WTC11 (cell line): ENCODE measurements at regions not wholly inside any gene's neighbourhood (a gene's known extent, or its start where the extent isn't known, plus 50 kb on each side); places are given as distances from the start of the nearest gene placed in this dataset.

Experiments
- ATAC-seq: fragments of 200-7000 bp; cut with Tn5 transposase; 2 replicates; pipeline ENCODE4 v1.10.0; 2021; ENCODE audit warnings: mild to moderate bottlenecking, moderate library complexity
- CTCF ChIA-PET: fragments of 300-600 bp; sonication (Branson Sonifier 250); formaldehyde crosslinking; loops from one replicate; lab custom pipeline; 2021; ENCODE audit warnings: antibody characterized with exemption; lab: Charles Lee
- POLR2A ChIA-PET: fragments of 350-600 bp; sonication (Branson Sonifier 250); formaldehyde crosslinking; loops from one replicate; lab custom pipeline; 2021; ENCODE audit warnings: antibody characterized with exemption; lab: Charles Lee
- DNase-seq: peaks from one replicate; pipeline ENCODE4 v3.0.0; 2021; ENCODE audit warnings: low spot score
- H3K27ac Mint-ChIP-seq: 2 replicates; pipeline ENCODE4 v1.8.0; 2021; ENCODE audit warnings: mixed read lengths
- H3K27me3 Mint-ChIP-seq: 2 replicates; pipeline ENCODE4 v1.8.0; 2021; ENCODE audit warnings: low read depth, mild to moderate bottlenecking, moderate library complexity, mixed read lengths
- H3K36me3 Mint-ChIP-seq: 2 replicates; pipeline ENCODE4 v1.8.0; 2021; ENCODE audit warnings: mixed read lengths
- H3K4me1 Mint-ChIP-seq: 2 replicates; pipeline ENCODE4 v1.8.0; 2022; ENCODE audit warnings: mixed read lengths
- H3K4me3 Mint-ChIP-seq: 2 replicates; pipeline ENCODE4 v1.8.0; 2021; ENCODE audit warnings: mild to moderate bottlenecking, moderate library complexity, mixed read lengths
- H3K9me3 Mint-ChIP-seq: 2 replicates; pipeline ENCODE4 v1.8.0; 2021; ENCODE audit warnings: mixed read lengths
- ESRRA ChIP-seq: sonication (generic); formaldehyde crosslinking; IDR thresholded peaks from 2 replicates; pipeline ENCODE4 v1.8.1; 2022; ENCODE audit warnings: mild to moderate bottlenecking, missing genetic modification reagents, borderline replicate concordance
- MYBL2 ChIP-seq: sonication (generic); formaldehyde crosslinking; IDR thresholded peaks from 2 replicates; pipeline ENCODE4 v1.8.1; 2023; ENCODE audit warnings: mild to moderate bottlenecking, moderate library complexity, missing genetic modification reagents
- NR1H2 ChIP-seq: sonication (generic); formaldehyde crosslinking; IDR thresholded peaks from 2 replicates; pipeline ENCODE4 v1.9.0; 2021; ENCODE audit warnings: mild to moderate bottlenecking, moderate library complexity, missing genetic modification reagents
- ZNF396 ChIP-seq: fragments of 250-450 bp; sonication (Bioruptor Pico); IDR thresholded peaks from 2 replicates; pipeline ENCODE4 v1.8.0; 2021; ENCODE audit warnings: mild to moderate bottlenecking, moderate library complexity, borderline replicate concordance
- TF ChIP-seq, protein P1 (sequence below): fragments of 250-450 bp; sonication (Bioruptor Pico); IDR thresholded peaks from 2 replicates; pipeline ENCODE4 v2.1.2; 2022; ENCODE audit warnings: mild to moderate bottlenecking, moderate library complexity
- TF ChIP-seq, protein P2 (sequence below): sonication (generic); formaldehyde crosslinking; IDR thresholded peaks from 2 replicates; pipeline ENCODE4 v1.8.1; 2023; ENCODE audit warnings: mild to moderate bottlenecking, missing genetic modification reagents, borderline replicate concordance
- TF ChIP-seq, protein P3 (sequence below): sonication (generic); formaldehyde crosslinking; IDR thresholded peaks from 2 replicates; pipeline ENCODE4 v1.8.1; 2022; ENCODE audit warnings: missing genetic modification reagents, borderline replicate concordance

DNA sequence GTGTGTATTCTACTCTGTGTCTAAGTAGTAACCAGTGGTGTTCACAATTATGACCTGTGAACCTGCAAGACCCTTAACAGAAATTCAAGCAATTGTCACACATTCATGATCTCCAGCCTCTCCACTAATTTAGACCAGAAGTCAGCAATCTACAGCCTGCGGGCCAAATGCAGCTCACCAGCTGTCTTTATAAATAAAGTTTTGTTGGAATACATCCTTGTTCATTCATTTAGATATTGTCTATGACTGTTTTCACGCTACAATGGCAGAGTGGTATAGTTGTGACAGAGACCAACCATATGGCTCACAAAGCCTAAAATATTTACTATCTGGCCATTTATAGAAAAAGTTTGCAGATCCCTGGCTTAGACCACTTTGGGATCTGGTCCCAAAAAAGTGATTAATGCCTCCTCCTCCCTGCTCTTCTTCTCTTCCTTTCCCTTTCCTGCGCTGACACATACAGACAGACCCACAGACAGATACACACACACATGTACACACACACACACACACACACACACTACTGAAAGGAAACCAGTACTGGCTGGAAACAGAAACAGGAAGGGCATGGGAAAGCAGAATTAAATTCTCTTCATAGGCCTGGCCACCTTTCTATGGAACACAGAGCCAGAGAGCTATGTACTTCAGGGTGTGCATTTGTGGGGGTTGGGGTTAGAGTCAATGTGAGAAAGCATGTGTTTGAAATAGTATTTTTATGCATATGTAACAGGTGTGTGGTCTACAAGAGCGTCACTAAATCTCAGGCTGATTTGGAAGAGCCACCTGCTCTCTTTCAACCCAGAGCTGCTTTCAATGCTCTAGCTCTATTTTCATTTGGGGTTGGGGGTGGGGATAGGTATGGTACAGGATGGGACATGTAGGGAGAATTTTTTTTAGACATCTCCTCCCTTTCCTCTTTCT is 49.7 kb upstream of the TMEM164 start:
- CTCF ChIA-PET = interaction anchor here (1.0 kb wide), 1 partner anchor 193 kb away, joined by 6 read pairs; no protein-coding TSS in a partner anchor
- H3K27ac Mint-ChIP-seq = no peak overlapping the region

More for the DNA sequence above, 49.7 kb upstream of the TMEM164 start:
- no peaks in the 10 kb centered on the region for H3K27me3 Mint-ChIP-seq
- no peak overlapping the region for H3K4me3 Mint-ChIP-seq
- ATAC-seq (no peak), DNase-seq (no peak)
- H3K9me3 Mint-ChIP-seq = no peaks in the 10 kb centered on the region
- TF ChIP-seq NR1H2 = no peak
- TF ChIP-seq ESRRA (CRISPR knock-in tag) = no peak
- TF ChIP-seq MYBL2 = no peak
- TF ChIP-seq, protein P1, sequence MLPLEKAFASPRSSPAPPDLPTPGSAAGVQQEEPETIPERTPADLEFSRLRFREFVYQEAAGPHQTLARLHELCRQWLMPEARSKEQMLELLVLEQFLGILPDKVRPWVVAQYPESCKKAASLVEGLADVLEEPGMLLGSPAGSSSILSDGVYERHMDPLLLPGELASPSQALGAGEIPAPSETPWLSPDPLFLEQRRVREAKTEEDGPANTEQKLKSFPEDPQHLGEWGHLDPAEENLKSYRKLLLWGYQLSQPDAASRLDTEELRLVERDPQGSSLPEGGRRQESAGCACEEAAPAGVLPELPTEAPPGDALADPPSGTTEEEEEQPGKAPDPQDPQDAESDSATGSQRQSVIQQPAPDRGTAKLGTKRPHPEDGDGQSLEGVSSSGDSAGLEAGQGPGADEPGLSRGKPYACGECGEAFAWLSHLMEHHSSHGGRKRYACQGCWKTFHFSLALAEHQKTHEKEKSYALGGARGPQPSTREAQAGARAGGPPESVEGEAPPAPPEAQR = no peak
- TF ChIP-seq, protein P2, sequence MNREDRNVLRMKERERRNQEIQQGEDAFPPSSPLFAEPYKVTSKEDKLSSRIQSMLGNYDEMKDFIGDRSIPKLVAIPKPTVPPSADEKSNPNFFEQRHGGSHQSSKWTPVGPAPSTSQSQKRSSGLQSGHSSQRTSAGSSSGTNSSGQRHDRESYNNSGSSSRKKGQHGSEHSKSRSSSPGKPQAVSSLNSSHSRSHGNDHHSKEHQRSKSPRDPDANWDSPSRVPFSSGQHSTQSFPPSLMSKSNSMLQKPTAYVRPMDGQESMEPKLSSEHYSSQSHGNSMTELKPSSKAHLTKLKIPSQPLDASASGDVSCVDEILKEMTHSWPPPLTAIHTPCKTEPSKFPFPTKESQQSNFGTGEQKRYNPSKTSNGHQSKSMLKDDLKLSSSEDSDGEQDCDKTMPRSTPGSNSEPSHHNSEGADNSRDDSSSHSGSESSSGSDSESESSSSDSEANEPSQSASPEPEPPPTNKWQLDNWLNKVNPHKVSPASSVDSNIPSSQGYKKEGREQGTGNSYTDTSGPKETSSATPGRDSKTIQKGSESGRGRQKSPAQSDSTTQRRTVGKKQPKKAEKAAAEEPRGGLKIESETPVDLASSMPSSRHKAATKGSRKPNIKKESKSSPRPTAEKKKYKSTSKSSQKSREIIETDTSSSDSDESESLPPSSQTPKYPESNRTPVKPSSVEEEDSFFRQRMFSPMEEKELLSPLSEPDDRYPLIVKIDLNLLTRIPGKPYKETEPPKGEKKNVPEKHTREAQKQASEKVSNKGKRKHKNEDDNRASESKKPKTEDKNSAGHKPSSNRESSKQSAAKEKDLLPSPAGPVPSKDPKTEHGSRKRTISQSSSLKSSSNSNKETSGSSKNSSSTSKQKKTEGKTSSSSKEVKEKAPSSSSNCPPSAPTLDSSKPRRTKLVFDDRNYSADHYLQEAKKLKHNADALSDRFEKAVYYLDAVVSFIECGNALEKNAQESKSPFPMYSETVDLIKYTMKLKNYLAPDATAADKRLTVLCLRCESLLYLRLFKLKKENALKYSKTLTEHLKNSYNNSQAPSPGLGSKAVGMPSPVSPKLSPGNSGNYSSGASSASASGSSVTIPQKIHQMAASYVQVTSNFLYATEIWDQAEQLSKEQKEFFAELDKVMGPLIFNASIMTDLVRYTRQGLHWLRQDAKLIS = no peak
- TF ChIP-seq, protein P3, sequence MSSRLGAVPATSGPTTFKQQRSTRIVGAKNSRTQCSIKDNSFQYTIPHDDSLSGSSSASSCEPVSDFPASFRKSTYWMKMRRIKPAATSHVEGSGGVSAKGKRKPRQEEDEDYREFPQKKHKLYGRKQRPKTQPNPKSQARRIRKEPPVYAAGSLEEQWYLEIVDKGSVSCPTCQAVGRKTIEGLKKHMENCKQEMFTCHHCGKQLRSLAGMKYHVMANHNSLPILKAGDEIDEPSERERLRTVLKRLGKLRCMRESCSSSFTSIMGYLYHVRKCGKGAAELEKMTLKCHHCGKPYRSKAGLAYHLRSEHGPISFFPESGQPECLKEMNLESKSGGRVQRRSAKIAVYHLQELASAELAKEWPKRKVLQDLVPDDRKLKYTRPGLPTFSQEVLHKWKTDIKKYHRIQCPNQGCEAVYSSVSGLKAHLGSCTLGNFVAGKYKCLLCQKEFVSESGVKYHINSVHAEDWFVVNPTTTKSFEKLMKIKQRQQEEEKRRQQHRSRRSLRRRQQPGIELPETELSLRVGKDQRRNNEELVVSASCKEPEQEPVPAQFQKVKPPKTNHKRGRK (CRISPR knock-in tag) = no peak
- TF ChIP-seq ZNF396 (CRISPR knock-in tag) = no peak
- POLR2A ChIA-PET = no interaction called here
- no peaks in the 10 kb centered on the region for H3K36me3 Mint-ChIP-seq
- H3K4me1 Mint-ChIP-seq = peaks cover 10% of the 10 kb centered on the region
